ENCODE measurements at regions not wholly inside any gene's neighbourhood (a gene's known extent, or its start where the extent isn't known, plus 50 kb on each side); places are given as distances from the start of the nearest gene placed in this dataset.

- TF ChIP-seq CTCF (IDR thresholded peaks at IDR 0.05; ENCODE audit: low read depth, low read length) (no peak), EZH2phosphoT487 (IDR thresholded peaks at IDR 0.05; ENCODE audit: low read depth) (no peak)
These were observed 880.2 kb downstream of the OTOL1 start for GRCh38 chr3:162376761-162377160.

All from OCI-LY3 (cell line).